ENCODE measurements at regions not wholly inside any gene's neighbourhood (a gene's known extent, or its start where the extent isn't known, plus 50 kb on each side); places are given as distances from the start of the nearest gene placed in this dataset.

DNA sequence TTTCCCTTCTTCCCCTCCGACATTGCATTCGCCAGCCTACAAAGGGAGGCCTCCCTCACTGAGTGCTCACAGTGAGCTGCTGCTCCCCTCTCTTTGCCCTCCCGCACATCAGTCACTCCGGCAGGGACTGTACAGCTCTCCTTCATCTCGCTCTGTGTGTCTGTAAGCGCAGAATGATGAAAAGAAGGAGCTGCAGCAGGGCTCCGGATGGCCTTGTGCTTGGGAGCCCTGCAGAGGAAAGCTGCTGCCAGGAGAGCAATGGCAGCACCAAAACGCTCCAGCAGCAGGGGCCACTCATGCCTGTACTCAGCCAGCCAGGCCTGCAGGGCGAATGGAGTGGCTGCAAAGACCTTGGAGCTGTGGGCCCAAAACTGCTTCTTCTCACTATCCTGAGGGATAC, 107.0 kb upstream of the NSMCE3 start:
- H3K36me3 ChIP-seq: no peaks in the 10 kb centered on the region
- H3K4me3 ChIP-seq: no peak overlapping the region
- DNase-seq: peak in 1 of 2 donors; percentile 16
- TF ChIP-seq EP300 (IDR thresholded peaks at IDR 0.05) (no peak), POLR2AphosphoS5 (IDR thresholded peaks at IDR 0.05) (no peak), POLR2A (IDR thresholded peaks at IDR 0.05) (no peak)
- TF ChIP-seq, protein P1, sequence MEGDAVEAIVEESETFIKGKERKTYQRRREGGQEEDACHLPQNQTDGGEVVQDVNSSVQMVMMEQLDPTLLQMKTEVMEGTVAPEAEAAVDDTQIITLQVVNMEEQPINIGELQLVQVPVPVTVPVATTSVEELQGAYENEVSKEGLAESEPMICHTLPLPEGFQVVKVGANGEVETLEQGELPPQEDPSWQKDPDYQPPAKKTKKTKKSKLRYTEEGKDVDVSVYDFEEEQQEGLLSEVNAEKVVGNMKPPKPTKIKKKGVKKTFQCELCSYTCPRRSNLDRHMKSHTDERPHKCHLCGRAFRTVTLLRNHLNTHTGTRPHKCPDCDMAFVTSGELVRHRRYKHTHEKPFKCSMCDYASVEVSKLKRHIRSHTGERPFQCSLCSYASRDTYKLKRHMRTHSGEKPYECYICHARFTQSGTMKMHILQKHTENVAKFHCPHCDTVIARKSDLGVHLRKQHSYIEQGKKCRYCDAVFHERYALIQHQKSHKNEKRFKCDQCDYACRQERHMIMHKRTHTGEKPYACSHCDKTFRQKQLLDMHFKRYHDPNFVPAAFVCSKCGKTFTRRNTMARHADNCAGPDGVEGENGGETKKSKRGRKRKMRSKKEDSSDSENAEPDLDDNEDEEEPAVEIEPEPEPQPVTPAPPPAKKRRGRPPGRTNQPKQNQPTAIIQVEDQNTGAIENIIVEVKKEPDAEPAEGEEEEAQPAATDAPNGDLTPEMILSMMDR (IDR thresholded peaks at IDR 0.05): no peak
- no peak overlapping the region for H3K27ac ChIP-seq
- H3K4me1 ChIP-seq: no peaks in the 10 kb centered on the region
- WGBS, 5 donors: 57 to 77% (median 61%) methylated on average over 9 of the region's 9 CpGs
- H3K27me3 ChIP-seq: peaks cover 0 to 4% (median 0%) of the 10 kb centered on the region in 3 donors
- no peaks in the 10 kb centered on the region for H3K9me3 ChIP-seq
- intact Hi-C loops (cut with DNase I; ENCODE audit: low total_unique reads): no loop called here

DNA sequence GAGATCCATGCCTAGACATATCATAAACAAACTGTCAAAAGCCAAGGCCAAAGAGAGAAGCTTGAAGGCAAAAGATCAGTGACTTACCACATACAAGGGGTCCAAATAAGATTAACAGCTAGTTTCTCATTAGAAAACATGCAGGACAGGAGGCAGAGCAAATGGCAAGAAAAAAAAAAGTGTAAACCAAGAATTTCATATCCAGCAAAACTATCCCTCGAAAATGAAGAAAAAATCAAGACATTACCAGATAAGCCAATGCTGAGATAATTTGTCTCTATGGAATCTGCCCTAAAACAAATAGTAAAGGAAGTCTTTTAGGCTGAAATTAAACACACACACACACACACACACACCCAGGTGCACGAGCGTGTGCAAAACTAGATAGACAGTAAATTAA, 99.6 kb upstream of the NSMCE3 start:
- WGBS, 5 donors: 85 to 93% (median 93%) methylated on average over 3 of the region's 3 CpGs
- no peak for DNase-seq
- Histone ChIP-seq H3K9me3 (peaks cover 5 to 22% (median 17%) of the 10 kb centered on the region in 4 donors), H3K27ac (no peak overlapping the region), H3K4me3 (no peak overlapping the region), H3K4me1 (no peaks in the 10 kb centered on the region), H3K36me3 (no peaks in the 10 kb centered on the region), H3K27me3 (peaks cover 0 to 7% (median 0%) of the 10 kb centered on the region in 3 donors)
- TF ChIP-seq POLR2A (IDR thresholded peaks at IDR 0.05) (no peak), POLR2AphosphoS5 (IDR thresholded peaks at IDR 0.05) (no peak), EP300 (IDR thresholded peaks at IDR 0.05) (no peak)
- TF ChIP-seq, protein P1 (IDR thresholded peaks at IDR 0.05): no peak
- intact Hi-C loops (cut with DNase I; ENCODE audit: low total_unique reads): no loop called here

DNA sequence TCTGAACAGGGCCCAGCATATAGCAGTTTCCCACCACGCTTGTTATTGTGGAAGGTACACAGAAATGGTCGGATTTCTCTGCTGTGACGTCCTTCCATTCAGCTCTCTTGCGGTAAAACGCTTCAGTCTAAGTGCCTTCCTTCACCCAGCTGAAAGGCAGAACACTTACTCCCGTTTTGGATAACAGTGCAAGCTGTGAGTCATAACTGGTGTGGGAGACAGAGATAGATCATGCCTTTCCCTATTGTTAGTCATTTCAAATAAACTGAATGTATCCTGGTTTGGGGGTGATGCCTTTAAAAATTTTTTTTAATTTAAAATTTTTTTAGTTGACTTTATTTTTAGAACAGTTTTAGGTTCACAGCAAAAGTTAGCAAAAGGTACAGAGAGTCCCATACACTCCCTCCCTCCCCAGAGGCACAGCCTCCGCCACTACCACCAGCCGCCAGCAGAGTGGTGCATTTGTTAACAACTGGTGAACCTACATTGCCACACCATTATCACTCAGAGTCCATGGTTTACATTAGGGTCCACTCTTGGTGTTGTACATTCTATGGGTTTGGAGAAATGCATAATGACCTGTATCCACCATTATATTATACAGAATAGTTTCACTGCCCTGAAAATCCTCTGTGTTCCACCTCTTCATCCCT, 94.9 kb upstream of the NSMCE3 start:
- intact Hi-C loops (cut with DNase I; ENCODE audit: low total_unique reads): no loop called here
- Histone ChIP-seq H3K4me3 (no peak overlapping the region), H3K27me3 (peaks cover 0 to 7% (median 0%) of the 10 kb centered on the region in 3 donors), H3K27ac (no peak overlapping the region), H3K4me1 (no peaks in the 10 kb centered on the region), H3K9me3 (peaks cover 5 to 15% (median 11%) of the 10 kb centered on the region in 4 donors), H3K36me3 (no peaks in the 10 kb centered on the region)
- 31 to 48% (median 38%) methylated on average over 8 of the region's 8 CpGs for WGBS, 5 donors
- DNase-seq: peak in 1 of 2 donors; percentile 58
- no peak for TF ChIP-seq POLR2AphosphoS5 (IDR thresholded peaks at IDR 0.05)
- no peak for TF ChIP-seq POLR2A (IDR thresholded peaks at IDR 0.05)
- TF ChIP-seq, protein P1 (IDR thresholded peaks at IDR 0.05): peak in 1 of 7 experiments; percentile 17
- TF ChIP-seq EP300 (IDR thresholded peaks at IDR 0.05): no peak

DNA sequence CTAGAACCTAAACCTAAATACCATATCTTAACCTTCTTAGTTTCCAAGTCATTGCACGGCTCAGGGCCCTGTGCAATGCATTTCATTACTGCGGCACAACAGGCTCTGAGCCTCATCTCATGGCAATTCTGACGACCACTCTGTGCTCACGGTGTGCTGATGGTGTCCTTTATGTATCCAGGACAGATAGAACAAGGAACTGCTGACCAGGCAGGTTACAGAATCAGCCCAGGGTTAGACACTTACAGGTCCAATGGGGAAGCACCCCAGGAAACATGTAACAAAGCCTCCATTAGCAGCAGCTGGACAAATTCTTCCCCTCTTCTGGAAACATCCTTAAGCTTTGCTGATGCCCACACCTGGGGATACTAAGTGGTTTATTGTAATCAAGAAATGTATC, 91.9 kb upstream of the NSMCE3 start:
- TF ChIP-seq, protein P1 (IDR thresholded peaks at IDR 0.05): no peak
- TF ChIP-seq POLR2A (IDR thresholded peaks at IDR 0.05) (no peak), EP300 (IDR thresholded peaks at IDR 0.05) (no peak), POLR2AphosphoS5 (IDR thresholded peaks at IDR 0.05) (no peak)
- no peak overlapping the region for H3K4me3 ChIP-seq
- H3K27me3 ChIP-seq: peaks cover 0 to 6% (median 0%) of the 10 kb centered on the region in 3 donors
- H3K9me3 ChIP-seq: no peaks in the 10 kb centered on the region
- no peaks in the 10 kb centered on the region for H3K4me1 ChIP-seq
- H3K27ac ChIP-seq: no peak overlapping the region
- DNase-seq: no peak
- no peaks in the 10 kb centered on the region for H3K36me3 ChIP-seq
- intact Hi-C loops (cut with DNase I; ENCODE audit: low total_unique reads): no loop called here
- WGBS, 5 donors: 83 to 87% (median 85%) methylated on average over 4 of the region's 4 CpGs

Data from stomach (tissue), 8 donors.